ENCODE measurements at regions not wholly inside any gene's neighbourhood (a gene's known extent, or its start where the extent isn't known, plus 50 kb on each side); places are given as distances from the start of the nearest gene placed in this dataset.

- CTCF ChIA-PET, result no interaction called here
- no peak overlapping the region for H3K27ac ChIP-seq
- TF ChIP-seq CTCF (conservative IDR thresholded peaks at IDR 0.05; ENCODE audit: low read depth), result no peak
- DNase-seq (ENCODE audit: low spot score), result no peak
- POLR2A ChIA-PET (ENCODE audit: low non-redundant PET), result no interaction called here
Observed at GRCh38 chr2:145169285-145169684, 649.4 kb upstream of the ZEB2 start.

- no peak overlapping the region for H3K27ac ChIP-seq
- DNase-seq (ENCODE audit: low spot score), result no peak
- ChIA-PET CTCF (no interaction called here), POLR2A (ENCODE audit: low non-redundant PET) (no interaction called here)
- TF ChIP-seq CTCF (conservative IDR thresholded peaks at IDR 0.05; ENCODE audit: low read depth), result no peak
Observed at GRCh38 chr2:145168091-145168490, 648.2 kb upstream of the ZEB2 start.

- no peak overlapping the region for H3K27ac ChIP-seq
- ChIA-PET CTCF (interaction anchor here (0.6 kb wide), 1 partner anchor 103 kb away, joined by 3 read pairs; no protein-coding TSS in a partner anchor), POLR2A (ENCODE audit: low non-redundant PET) (no interaction called here)
- no peak for TF ChIP-seq CTCF (conservative IDR thresholded peaks at IDR 0.05; ENCODE audit: low read depth)
- DNase-seq (ENCODE audit: low spot score), result no peak
Observed at GRCh38 chr2:145166731-145167302, 646.9 kb upstream of the ZEB2 start.

- no peak for TF ChIP-seq CTCF (conservative IDR thresholded peaks at IDR 0.05; ENCODE audit: low read depth)
- no peak for DNase-seq (ENCODE audit: low spot score)
- ChIA-PET CTCF (no interaction called here), POLR2A (ENCODE audit: low non-redundant PET) (no interaction called here)
- no peak overlapping the region for H3K27ac ChIP-seq
Observed at GRCh38 chr2:145161656-145162055, 641.7 kb upstream of the ZEB2 start.

GRCh38 chr2:145160855-145161254, 640.9 kb upstream of the ZEB2 start:
- H3K27ac ChIP-seq, result no peak overlapping the region
- ChIA-PET POLR2A (ENCODE audit: low non-redundant PET) (no interaction called here), CTCF (interaction anchor here (0.6 kb wide), 1 partner anchor 447 kb away, joined by 4 read pairs; no protein-coding TSS in a partner anchor)
- TF ChIP-seq CTCF (conservative IDR thresholded peaks at IDR 0.05; ENCODE audit: low read depth), result no peak
- no peak for DNase-seq (ENCODE audit: low spot score)

- no peak for TF ChIP-seq CTCF (conservative IDR thresholded peaks at IDR 0.05; ENCODE audit: low read depth)
- H3K27ac ChIP-seq, result no peak overlapping the region
- POLR2A ChIA-PET (ENCODE audit: low non-redundant PET), result no interaction called here
- no peak for DNase-seq (ENCODE audit: low spot score)
- CTCF ChIA-PET, result no interaction called here
Observed at GRCh38 chr2:145159676-145160075, 639.8 kb upstream of the ZEB2 start.
